ENCODE measurements at regions not wholly inside any gene's neighbourhood (a gene's known extent, or its start where the extent isn't known, plus 50 kb on each side); places are given as distances from the start of the nearest gene placed in this dataset.

DNA sequence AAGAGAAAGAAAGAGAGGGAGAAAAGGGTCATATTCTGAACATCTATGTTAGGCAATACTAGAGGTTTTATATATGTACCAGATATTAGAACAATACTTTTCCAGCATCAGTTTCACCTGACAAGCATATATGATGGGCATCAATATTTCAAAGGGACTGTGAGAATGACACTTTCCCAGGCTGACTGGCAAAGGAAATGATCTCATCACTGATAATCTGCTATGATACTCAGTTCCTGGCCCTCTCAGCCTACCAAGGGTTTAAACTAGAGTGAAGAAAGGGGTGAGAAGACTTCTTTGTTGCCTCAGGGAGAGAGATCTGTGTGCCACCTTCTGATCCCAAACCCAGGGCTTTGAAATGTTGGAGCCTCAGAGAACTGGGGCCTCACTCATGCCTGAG lies 183.5 kb downstream of the TTC8 start:
- BruUV-seq (replicated peaks), result no TSS peak
- TF ChIP-seq, protein P1, sequence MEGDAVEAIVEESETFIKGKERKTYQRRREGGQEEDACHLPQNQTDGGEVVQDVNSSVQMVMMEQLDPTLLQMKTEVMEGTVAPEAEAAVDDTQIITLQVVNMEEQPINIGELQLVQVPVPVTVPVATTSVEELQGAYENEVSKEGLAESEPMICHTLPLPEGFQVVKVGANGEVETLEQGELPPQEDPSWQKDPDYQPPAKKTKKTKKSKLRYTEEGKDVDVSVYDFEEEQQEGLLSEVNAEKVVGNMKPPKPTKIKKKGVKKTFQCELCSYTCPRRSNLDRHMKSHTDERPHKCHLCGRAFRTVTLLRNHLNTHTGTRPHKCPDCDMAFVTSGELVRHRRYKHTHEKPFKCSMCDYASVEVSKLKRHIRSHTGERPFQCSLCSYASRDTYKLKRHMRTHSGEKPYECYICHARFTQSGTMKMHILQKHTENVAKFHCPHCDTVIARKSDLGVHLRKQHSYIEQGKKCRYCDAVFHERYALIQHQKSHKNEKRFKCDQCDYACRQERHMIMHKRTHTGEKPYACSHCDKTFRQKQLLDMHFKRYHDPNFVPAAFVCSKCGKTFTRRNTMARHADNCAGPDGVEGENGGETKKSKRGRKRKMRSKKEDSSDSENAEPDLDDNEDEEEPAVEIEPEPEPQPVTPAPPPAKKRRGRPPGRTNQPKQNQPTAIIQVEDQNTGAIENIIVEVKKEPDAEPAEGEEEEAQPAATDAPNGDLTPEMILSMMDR (IDR thresholded peaks at IDR 0.05; ENCODE audit: unreplicated experiment), result no peak
- DNase-seq, result no peak
- Mint-ChIP-seq H3K27ac (ENCODE audit: unreplicated experiment) (no peak overlapping the region), H3K27me3 (ENCODE audit: unreplicated experiment) (peaks cover 22% of the 10 kb centered on the region), H3K36me3 (ENCODE audit: insufficient read depth, unreplicated experiment) (peaks cover 9% of the 10 kb centered on the region), H3K9me3 (ENCODE audit: low read depth, unreplicated experiment) (peaks cover 2% of the 10 kb centered on the region), H3K4me3 (ENCODE audit: low read depth, unreplicated experiment) (no peak overlapping the region), H3K4me1 (ENCODE audit: low read depth, unreplicated experiment) (peaks cover 10% of the 10 kb centered on the region)
- intact Hi-C loops (cut with micrococcal nuclease; ENCODE audit: unreplicated experiment), result no loop called here
- CTCF ChIA-PET, result no interaction called here

DNA sequence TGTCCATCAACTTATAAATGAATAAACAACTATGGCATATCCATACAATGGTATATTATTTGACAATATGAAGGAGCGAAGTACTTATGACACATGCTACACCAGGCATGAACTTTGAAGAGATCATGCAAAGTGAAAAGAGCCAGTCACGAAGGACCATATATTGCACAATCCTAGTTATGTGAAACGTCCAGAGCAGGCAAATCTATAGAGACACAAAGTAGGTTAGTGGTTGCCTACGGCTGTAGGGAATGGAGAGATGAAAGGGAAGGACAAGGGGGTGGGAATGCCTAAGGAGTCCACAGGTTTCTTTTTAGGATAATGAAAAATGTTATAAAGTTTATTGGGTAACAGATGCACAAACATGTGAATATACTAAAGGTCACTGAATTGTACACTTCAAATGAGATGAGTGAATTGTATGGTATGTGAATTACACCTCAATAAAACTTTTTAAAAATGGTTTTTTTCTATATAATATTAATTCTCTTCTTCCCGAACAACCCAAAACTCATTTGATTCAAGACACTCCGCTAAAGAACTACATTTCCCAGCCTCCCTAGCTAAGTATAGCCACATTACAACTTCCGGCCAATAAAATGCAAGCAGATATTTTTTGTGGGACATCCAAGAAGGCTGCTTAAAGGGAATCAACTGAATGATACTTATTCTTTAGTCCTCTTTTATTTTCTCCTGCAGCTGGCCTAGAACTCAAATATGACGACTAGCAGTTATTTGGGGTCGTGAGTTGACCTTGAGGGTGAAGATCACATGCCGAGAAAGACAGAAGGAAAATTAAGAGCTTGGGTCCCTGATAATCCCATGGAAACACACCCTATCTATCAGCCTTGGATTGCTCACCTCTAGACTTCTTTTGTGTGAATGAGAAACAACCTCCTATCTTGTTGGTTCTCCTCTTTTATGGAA lies 187.2 kb downstream of the TTC8 start:
- peaks cover 23% of the 10 kb centered on the region for H3K27me3 Mint-ChIP-seq (ENCODE audit: unreplicated experiment)
- H3K27ac Mint-ChIP-seq (ENCODE audit: unreplicated experiment), result peak overlapping the region; percentile 27
- DNase-seq, result peak; percentile 9
- CTCF ChIA-PET, result interaction anchor here (0.7 to 1.2 kb wide), 4 partner anchors 10 to 947 kb away, joined by 3 to 8 read pairs (median 3); no protein-coding TSS in a partner anchor
- H3K4me3 Mint-ChIP-seq (ENCODE audit: low read depth, unreplicated experiment), result peak overlapping the region; percentile 84
- TF ChIP-seq, protein P1 (IDR thresholded peaks at IDR 0.05; ENCODE audit: unreplicated experiment), result no peak
- peaks cover 9% of the 10 kb centered on the region for H3K36me3 Mint-ChIP-seq (ENCODE audit: insufficient read depth, unreplicated experiment)
- no peaks in the 10 kb centered on the region for H3K9me3 Mint-ChIP-seq (ENCODE audit: low read depth, unreplicated experiment)
- peaks cover 10% of the 10 kb centered on the region for H3K4me1 Mint-ChIP-seq (ENCODE audit: low read depth, unreplicated experiment)
- intact Hi-C loops (cut with micrococcal nuclease; ENCODE audit: unreplicated experiment), result loop anchor here (5.0 kb wide), 1 partner anchor 94 kb away; no protein-coding TSS in a partner anchor
- BruUV-seq (replicated peaks), result no TSS peak

DNA sequence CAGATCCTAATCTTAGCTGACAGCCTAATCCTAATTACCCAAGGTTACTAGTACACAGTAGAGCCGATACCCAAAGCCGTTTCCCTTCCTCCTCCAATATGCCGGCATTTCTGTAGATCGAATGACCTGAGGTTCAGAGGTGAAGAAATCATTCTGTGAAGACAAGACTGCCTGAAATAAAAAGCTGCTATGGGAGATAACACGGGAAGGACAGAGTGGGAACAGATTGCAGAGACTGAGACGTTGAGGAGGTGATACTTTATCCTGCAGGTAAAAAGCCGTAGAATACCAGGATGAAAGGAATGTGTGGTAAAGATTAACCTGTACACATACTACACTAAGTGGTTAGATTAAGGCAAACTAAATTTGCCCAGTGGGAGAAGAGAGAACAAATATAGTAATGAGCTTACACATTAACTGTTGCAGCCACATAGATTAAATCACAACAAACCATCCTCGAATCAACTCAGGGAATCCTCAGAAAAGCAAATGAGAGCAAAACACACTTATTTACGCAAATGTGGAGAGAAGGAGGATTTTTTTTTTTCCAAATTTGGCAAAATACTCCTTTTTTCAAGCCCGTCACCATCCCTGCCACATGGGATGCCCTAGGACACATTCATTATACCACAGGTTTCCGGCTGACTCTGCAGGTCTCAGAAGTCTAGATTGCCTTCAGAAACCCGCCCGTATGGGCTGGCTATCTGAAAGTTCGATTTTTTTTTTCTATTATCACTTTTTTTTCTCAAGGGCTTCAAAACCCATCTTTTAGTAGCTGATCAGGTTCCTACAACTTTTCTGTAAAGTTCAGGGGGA lies 188.0 kb downstream of the TTC8 start:
- Mint-ChIP-seq H3K4me3 (ENCODE audit: low read depth, unreplicated experiment) (peak overlapping the region; percentile 84), H3K27ac (ENCODE audit: unreplicated experiment) (peak overlapping the region; percentile 27), H3K9me3 (ENCODE audit: low read depth, unreplicated experiment) (no peaks in the 10 kb centered on the region), H3K36me3 (ENCODE audit: insufficient read depth, unreplicated experiment) (peaks cover 9% of the 10 kb centered on the region), H3K27me3 (ENCODE audit: unreplicated experiment) (peaks cover 27% of the 10 kb centered on the region), H3K4me1 (ENCODE audit: low read depth, unreplicated experiment) (peaks cover 10% of the 10 kb centered on the region)
- intact Hi-C loops (cut with micrococcal nuclease; ENCODE audit: unreplicated experiment), result loop anchor here (1.0 to 5.0 kb wide), 2 partner anchors 95 to 345 kb away; no protein-coding TSS in a partner anchor
- DNase-seq, result no peak
- no TSS peak for BruUV-seq (replicated peaks)
- CTCF ChIA-PET, result interaction anchor here (0.7 to 1.2 kb wide), 6 partner anchors 10 to 948 kb away, joined by 3 to 8 read pairs (median 3); no protein-coding TSS in a partner anchor
- TF ChIP-seq, protein P1 (IDR thresholded peaks at IDR 0.05; ENCODE audit: unreplicated experiment), result no peak

DNA sequence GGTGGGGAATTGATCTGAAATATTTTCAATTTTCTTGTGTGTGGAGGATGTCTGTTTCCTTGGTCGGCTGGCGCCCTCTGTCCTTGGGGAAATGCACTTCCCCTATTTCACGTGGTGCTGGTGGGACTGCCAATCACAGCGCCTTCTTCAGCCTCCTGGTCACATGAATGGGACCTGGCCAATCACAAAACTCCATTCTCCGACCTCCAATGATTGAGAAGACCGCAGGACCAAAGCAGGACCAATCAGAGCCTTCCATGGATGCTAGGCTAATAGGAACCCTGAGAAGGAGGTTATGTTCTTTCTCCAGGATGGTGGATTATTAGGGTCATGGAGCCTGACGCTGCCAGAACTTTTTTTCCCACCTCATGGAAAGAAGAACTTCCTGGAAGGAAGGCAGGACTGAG lies 188.7 kb downstream of the TTC8 start:
- peaks cover 9% of the 10 kb centered on the region for H3K36me3 Mint-ChIP-seq (ENCODE audit: insufficient read depth, unreplicated experiment)
- H3K9me3 Mint-ChIP-seq (ENCODE audit: low read depth, unreplicated experiment), result no peaks in the 10 kb centered on the region
- CTCF ChIA-PET, result interaction anchor here (0.9 kb wide), 1 partner anchor 17 kb away, joined by 3 read pairs; no protein-coding TSS in a partner anchor
- TF ChIP-seq, protein P1 (IDR thresholded peaks at IDR 0.05; ENCODE audit: unreplicated experiment), result no peak
- peaks cover 10% of the 10 kb centered on the region for H3K4me1 Mint-ChIP-seq (ENCODE audit: low read depth, unreplicated experiment)
- DNase-seq, result peak; percentile 69
- H3K27me3 Mint-ChIP-seq (ENCODE audit: unreplicated experiment), result peaks cover 21% of the 10 kb centered on the region
- H3K27ac Mint-ChIP-seq (ENCODE audit: unreplicated experiment), result peak overlapping the region; percentile 27
- peak overlapping the region; percentile 84 for H3K4me3 Mint-ChIP-seq (ENCODE audit: low read depth, unreplicated experiment)
- no TSS peak for BruUV-seq (replicated peaks)
- intact Hi-C loops (cut with micrococcal nuclease; ENCODE audit: unreplicated experiment), result loop anchor here (1.0 to 5.0 kb wide), 2 partner anchors 96 to 346 kb away; no protein-coding TSS in a partner anchor
